ENCODE measurements at regions not wholly inside any gene's neighbourhood (a gene's known extent, or its start where the extent isn't known, plus 50 kb on each side); places are given as distances from the start of the nearest gene placed in this dataset.

DNA sequence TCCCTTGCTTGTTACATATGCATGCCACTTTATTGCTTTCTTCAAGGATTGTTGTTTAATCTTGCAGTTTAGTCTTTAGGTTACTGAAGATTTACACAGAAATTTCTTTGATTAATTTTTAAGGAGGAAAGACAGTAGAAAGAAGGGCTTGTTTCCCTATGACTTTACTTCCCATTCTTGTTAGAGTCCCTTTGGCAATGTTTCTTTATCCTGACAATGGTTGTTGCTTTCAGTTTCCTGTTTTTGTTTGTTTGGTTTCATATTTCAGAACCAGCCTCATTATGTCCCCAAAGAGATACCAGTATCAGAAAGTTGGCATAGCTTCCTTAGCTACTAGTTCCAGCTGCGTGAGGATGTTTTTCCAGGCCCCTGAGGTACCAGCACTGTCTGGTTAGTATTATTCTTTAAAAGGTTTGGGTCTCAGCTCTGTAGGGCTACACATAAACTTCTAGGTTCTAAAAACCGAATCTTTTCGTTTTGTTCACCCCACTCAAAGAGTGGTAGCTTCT lies 61.3 kb upstream of the UNC5C start:
- no peak for DNase-seq
- H3K4me3 Mint-ChIP-seq = no peak overlapping the region
- intact Hi-C loops (cut with micrococcal nuclease) = no loop called here
- H3K27me3 Mint-ChIP-seq (ENCODE audit: low read depth) = peaks cover 12% of the 10 kb centered on the region
- H3K27ac Mint-ChIP-seq = no peak overlapping the region
- H3K4me1 Mint-ChIP-seq (ENCODE audit: low read depth) = no peaks in the 10 kb centered on the region
- no peaks in the 10 kb centered on the region for H3K9me3 Mint-ChIP-seq
- CTCF ChIA-PET = no interaction called here
- no peaks in the 10 kb centered on the region for H3K36me3 Mint-ChIP-seq (ENCODE audit: low read depth)

DNA sequence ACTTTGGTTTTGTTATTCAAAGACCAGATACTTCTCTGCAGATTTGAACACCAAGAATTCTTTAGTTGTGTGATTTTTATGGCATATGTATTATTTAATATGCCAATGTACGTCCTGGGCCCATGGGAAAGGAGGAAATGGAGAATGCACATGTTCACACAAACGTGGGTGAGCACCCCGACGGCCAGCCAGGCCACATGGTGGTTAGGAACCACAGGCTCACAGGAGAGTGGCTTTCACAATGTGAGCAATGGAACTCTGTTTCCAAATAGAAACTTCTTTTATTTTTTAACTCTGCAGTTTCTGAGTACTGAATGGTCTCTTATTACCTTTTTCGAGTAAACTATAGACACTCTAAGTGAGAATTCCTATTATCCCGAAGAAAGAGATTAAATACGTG lies 58.0 kb upstream of the UNC5C start:
- Mint-ChIP-seq H3K9me3 (no peaks in the 10 kb centered on the region), H3K27me3 (ENCODE audit: low read depth) (peaks cover 12% of the 10 kb centered on the region), H3K4me1 (ENCODE audit: low read depth) (no peaks in the 10 kb centered on the region), H3K27ac (no peak overlapping the region), H3K36me3 (ENCODE audit: low read depth) (no peaks in the 10 kb centered on the region), H3K4me3 (no peak overlapping the region)
- DNase-seq = no peak
- intact Hi-C loops (cut with micrococcal nuclease) = no loop called here
- CTCF ChIA-PET = no interaction called here

DNA sequence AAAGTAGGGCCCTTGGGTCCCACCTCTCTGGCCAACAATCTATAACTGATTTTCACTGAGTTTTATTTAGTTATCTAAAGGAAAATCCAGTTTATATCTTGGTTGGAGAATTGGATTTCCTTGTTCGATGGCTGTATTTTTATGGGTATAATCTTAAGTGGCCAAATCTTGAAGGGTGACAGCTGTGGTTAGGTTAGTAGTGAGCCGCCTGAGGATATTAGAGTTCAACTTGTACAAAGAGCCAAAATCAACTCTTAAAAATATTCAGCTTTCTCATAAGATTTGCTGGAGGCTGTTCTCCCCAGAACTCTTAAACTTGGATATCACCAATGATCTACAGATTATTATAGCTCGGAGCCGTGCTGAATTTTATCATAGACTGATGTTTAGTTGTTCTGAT lies 54.6 kb upstream of the UNC5C start:
- CTCF ChIA-PET = no interaction called here
- no peak for DNase-seq
- no peak overlapping the region for H3K4me3 Mint-ChIP-seq
- H3K36me3 Mint-ChIP-seq (ENCODE audit: low read depth) = no peaks in the 10 kb centered on the region
- peaks cover 10% of the 10 kb centered on the region for H3K27me3 Mint-ChIP-seq (ENCODE audit: low read depth)
- H3K9me3 Mint-ChIP-seq = no peaks in the 10 kb centered on the region
- intact Hi-C loops (cut with micrococcal nuclease) = loop anchor here (5.0 kb wide), 2 partner anchors 51 to 91 kb away; no protein-coding TSS in a partner anchor
- H3K4me1 Mint-ChIP-seq (ENCODE audit: low read depth) = peaks cover 7% of the 10 kb centered on the region
- no peak overlapping the region for H3K27ac Mint-ChIP-seq

DNA sequence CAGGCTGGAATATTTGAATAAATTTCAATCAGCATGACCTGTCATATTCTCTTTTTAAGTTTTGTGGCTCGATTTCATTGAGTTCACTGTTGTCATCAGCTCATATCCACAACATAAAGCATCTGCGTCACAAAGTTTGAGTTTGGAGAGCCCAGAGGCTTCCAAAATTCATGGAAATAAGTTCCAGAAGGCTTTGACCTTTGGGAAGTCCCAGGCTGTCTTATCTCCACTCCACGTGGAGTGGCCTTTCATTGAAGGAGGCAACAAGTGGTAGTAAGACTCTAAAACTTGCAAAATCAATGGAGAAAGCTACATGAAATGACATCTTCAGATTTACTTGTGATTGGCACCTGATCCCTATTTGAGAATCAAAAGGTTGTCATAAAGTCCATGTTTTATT lies 54.1 kb upstream of the UNC5C start:
- CTCF ChIA-PET = no interaction called here
- no peak overlapping the region for H3K4me3 Mint-ChIP-seq
- H3K27ac Mint-ChIP-seq = no peak overlapping the region

DNA sequence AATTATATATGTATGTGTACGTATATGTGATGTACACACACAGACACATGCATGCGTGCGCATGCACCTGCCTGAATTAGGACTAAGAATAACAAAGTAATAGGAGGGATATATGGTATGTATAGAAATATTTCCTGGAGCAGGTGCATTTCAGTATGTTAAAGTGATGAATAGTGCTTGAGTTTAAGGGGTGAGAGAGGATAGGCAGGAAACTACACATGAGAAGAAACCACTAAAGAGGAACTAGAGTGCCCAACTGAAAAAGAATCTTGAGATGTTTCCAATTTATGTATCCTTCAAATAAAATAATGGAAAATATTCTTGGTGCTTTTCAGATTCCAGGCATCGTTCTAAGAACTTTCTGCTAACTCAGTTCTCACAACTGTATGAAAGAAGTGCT lies 52.6 kb upstream of the UNC5C start:
- H3K9me3 Mint-ChIP-seq = no peaks in the 10 kb centered on the region
- H3K4me1 Mint-ChIP-seq (ENCODE audit: low read depth) = peaks cover 7% of the 10 kb centered on the region
- H3K27me3 Mint-ChIP-seq (ENCODE audit: low read depth) = no peaks in the 10 kb centered on the region
- DNase-seq = no peak
- intact Hi-C loops (cut with micrococcal nuclease) = loop anchor here (5.0 kb wide), 2 partner anchors 49 to 89 kb away; no protein-coding TSS in a partner anchor
- H3K36me3 Mint-ChIP-seq (ENCODE audit: low read depth) = no peaks in the 10 kb centered on the region
- H3K4me3 Mint-ChIP-seq = no peak overlapping the region
- CTCF ChIA-PET = no interaction called here
- H3K27ac Mint-ChIP-seq = no peak overlapping the region

More for the DNA sequence above, 54.1 kb upstream of the UNC5C start:
- Mint-ChIP-seq H3K4me1 (ENCODE audit: low read depth) (peaks cover 7% of the 10 kb centered on the region), H3K36me3 (ENCODE audit: low read depth) (no peaks in the 10 kb centered on the region), H3K27me3 (ENCODE audit: low read depth) (peaks cover 10% of the 10 kb centered on the region), H3K9me3 (no peaks in the 10 kb centered on the region)
- DNase-seq = no peak
- intact Hi-C loops (cut with micrococcal nuclease) = loop anchor here (5.0 kb wide), 2 partner anchors 51 to 91 kb away; no protein-coding TSS in a partner anchor

DNA sequence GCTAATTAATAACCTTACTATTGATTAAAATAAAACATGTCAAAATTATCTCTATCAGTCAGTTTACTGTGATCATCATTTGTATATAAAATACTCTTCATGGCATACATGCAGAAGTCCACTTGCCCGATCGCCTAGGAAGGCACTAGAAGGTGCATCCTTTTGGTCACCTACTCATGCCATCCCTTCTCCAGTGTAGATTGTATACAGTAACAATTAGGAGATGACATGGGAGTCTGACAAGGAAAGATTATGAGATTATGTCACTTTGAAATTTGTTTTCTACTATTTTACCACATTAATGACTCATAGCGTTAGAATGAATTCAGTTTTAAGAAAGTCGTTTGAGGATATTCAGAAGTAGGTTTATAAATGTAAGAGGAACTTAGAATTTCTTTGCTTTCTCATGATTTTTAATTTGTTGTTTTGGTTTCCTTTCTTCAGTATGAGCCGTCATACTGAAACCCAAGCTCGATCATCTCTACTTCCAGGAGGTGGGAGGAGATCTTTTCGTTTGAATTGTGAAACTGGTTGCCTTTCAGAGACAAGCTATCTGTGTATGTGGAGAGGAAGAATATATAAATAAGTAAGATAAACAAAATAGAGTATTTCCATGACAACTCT lies 51.1 kb upstream of the UNC5C start:
- Mint-ChIP-seq H3K4me1 (ENCODE audit: low read depth) (peaks cover 7% of the 10 kb centered on the region), H3K36me3 (ENCODE audit: low read depth) (no peaks in the 10 kb centered on the region), H3K27me3 (ENCODE audit: low read depth) (no peaks in the 10 kb centered on the region), H3K9me3 (no peaks in the 10 kb centered on the region), H3K4me3 (no peak overlapping the region), H3K27ac (no peak overlapping the region)
- CTCF ChIA-PET = no interaction called here
- intact Hi-C loops (cut with micrococcal nuclease) = loop anchor here (5.0 kb wide), 2 partner anchors 48 to 88 kb away; no protein-coding TSS in a partner anchor
- peak; percentile 4 for DNase-seq

All from activated naive CD4-positive, alpha-beta T cell treated with anti-CD3 and anti-CD28 coated beads for 36 hours (primary cell).